OCI-LY7 (cell line): ENCODE measurements at regions not wholly inside any gene's neighbourhood (a gene's known extent, or its start where the extent isn't known, plus 50 kb on each side); places are given as distances from the start of the nearest gene placed in this dataset.

Experiments
- BruUV-seq: library from RNA; stranded (reverse); fragments of 400-500 nt; replicated peaks from 2 replicates; lab custom pipeline; 2021; lab: Mats Ljungman, UMichigan
- CTCF ChIA-PET: fragments of 300-600 bp; sonication (Branson Sonifier 250); formaldehyde crosslinking; loops from one replicate; lab custom pipeline; 2022; ENCODE audit warnings: antibody characterized with exemption; ENCODE audit not compliant: unreplicated experiment; lab: Charles Lee
- POLR2A ChIA-PET: fragments of 300-600 bp; sonication (Branson Sonifier 250); formaldehyde crosslinking; loops from one replicate; lab custom pipeline; 2022; ENCODE audit warnings: antibody characterized with exemption; lab: Charles Lee
- DNase-seq: peaks from one replicate; pipeline ENCODE4 v3.0.0-alpha.2; 2015; ENCODE audit warnings: low spot score
- H2AFZ ChIP-seq: fragments of 200-600 bp; sonication (generic), shearing (Covaris generic); 2 replicates; pipeline ENCODE4 v1.6.1; 2014; ENCODE audit warnings: mild to moderate bottlenecking, antibody characterized with exemption, low read length, moderate library complexity
- H3K27ac ChIP-seq: fragments of 200-600 bp; sonication (generic); 2 replicates; pipeline ENCODE4 v1.5.1; 2014; ENCODE audit warnings: mixed run types, low read depth, mild to moderate bottlenecking, moderate library complexity, low read length, inconsistent platforms; ENCODE audit not compliant: poor library complexity, severe bottlenecking
- H3K36me3 ChIP-seq: fragments of 200-600 bp; sonication (generic); 2 replicates; pipeline ENCODE4 v1.6.1; 2014; ENCODE audit warnings: mild to moderate bottlenecking, antibody characterized with exemption, low read length, moderate library complexity, mixed read lengths; ENCODE audit not compliant: insufficient read depth
- H3K4me1 ChIP-seq: fragments of 200-600 bp; sonication (generic); 2 replicates; pipeline ENCODE4 v1.5.1; 2014; ENCODE audit warnings: mild to moderate bottlenecking, low read length; ENCODE audit not compliant: insufficient read depth, poor library complexity, severe bottlenecking
- H3K4me2 ChIP-seq: fragments of 200-600 bp; sonication (generic); 2 replicates; pipeline ENCODE4 v1.6.1; 2014; ENCODE audit warnings: mild to moderate bottlenecking, low read length
- H3K4me3 ChIP-seq: fragments of 200-600 bp; sonication (generic); 2 replicates; pipeline ENCODE4 v1.5.1; 2014; ENCODE audit warnings: mild to moderate bottlenecking, low read depth, low read length; ENCODE audit not compliant: poor library complexity, severe bottlenecking
- H3K79me2 ChIP-seq: fragments of 200-600 bp; sonication (generic); 2 replicates; pipeline ENCODE4 v1.6.1; 2016; ENCODE audit warnings: low read depth, mild to moderate bottlenecking, low read length, moderate library complexity, mixed read lengths; ENCODE audit not compliant: insufficient read depth
- H3K9me2 ChIP-seq: fragments of 200-600 bp; sonication (generic); 2 replicates; pipeline ENCODE4 v1.6.1; 2016; ENCODE audit warnings: mild to moderate bottlenecking, low read length, mixed read lengths; ENCODE audit not compliant: insufficient read depth
- H3K9me3 ChIP-seq: fragments of 200-600 bp; sonication (generic); 2 replicates; pipeline ENCODE4 v1.6.1; 2014; ENCODE audit warnings: mild to moderate bottlenecking, mixed run types, low read length, mixed read lengths
- H4K20me1 ChIP-seq: fragments of 200-600 bp; sonication (generic); 2 replicates; pipeline ENCODE4 v1.6.1; 2014; ENCODE audit warnings: mild to moderate bottlenecking, antibody characterized with exemption, low read length, moderate library complexity, mixed read lengths; ENCODE audit not compliant: insufficient read depth
- EZH2phosphoT487 ChIP-seq: fragments of 200-600 bp; sonication (generic); IDR thresholded peaks from 2 replicates; pipeline ENCODE4 v1.6.1; 2018; ENCODE audit warnings: low read depth, borderline replicate concordance, mild to moderate bottlenecking, mixed run types, antibody characterized with exemption, low read length, moderate library complexity, mixed read lengths
- intact Hi-C: fragments of 100-400 bp; cut with micrococcal nuclease; formaldehyde crosslinking; loops from one replicate; pipeline ENCODE4 v1.10.0; 2022; ENCODE audit not compliant: unreplicated experiment
- TF ChIP-seq, protein P1 (sequence below): fragments of 200-600 bp; sonication (generic); conservative IDR thresholded peaks from 2 replicates; pipeline ENCODE4 v1.5.1; 2014; ENCODE audit warnings: mild to moderate bottlenecking, antibody characterized with exemption, low read length, moderate library complexity, mixed read lengths

DNA sequence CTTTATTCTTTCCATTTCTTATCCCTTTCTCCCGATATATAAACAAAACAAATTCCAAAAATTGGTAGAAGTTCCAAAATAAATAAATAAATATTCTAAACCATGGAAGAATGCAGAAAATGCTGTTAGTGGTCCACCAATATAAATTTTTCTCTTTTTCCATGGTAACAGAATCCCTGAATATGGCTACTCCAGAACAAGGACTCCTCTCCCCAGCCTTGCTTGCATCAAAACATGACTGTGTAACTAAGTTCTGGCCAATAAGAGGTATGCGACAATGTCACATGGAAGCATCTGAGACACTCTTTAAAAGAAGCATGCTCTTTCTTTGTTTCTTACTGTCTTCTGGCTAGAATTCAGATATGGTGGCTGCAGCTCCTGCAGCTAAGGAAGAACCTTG lies 325.1 kb upstream of the TANK start:
- Histone ChIP-seq H3K27ac (no peak overlapping the region), H3K4me1 (no peaks in the 10 kb centered on the region), H3K79me2 (no peaks in the 10 kb centered on the region), H3K4me3 (no peak overlapping the region), H3K36me3 (no peaks in the 10 kb centered on the region), H3K4me2 (no peak overlapping the region), H2AFZ (no peak overlapping the region), H4K20me1 (no peaks in the 10 kb centered on the region), H3K9me3 (no peaks in the 10 kb centered on the region), H3K9me2 (no peaks in the 10 kb centered on the region)
- BruUV-seq: no TSS peak
- no peak for TF ChIP-seq EZH2phosphoT487
- intact Hi-C loops: no loop called here
- ChIA-PET POLR2A (no interaction called here), CTCF (no interaction called here)
- no peak for DNase-seq

DNA sequence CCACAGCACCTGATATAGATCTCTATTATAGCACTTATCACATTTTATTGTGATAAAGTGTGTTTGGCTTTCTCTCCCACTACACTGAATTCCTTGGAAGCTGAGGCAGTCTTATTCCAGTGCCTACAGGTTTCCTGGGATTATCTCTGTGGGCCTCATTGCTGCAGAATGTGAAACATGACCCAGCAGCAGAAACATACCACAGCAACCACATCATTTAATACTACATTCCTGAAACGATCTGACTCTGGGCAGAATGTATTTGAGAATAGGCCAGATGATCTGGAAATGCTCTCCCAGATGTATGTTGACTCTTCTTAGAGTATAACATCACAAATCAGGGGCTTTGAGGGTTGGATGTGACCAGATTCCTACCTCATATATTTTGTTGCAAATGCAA lies 323.5 kb upstream of the TANK start:
- H3K9me3 ChIP-seq: no peaks in the 10 kb centered on the region
- no peaks in the 10 kb centered on the region for H3K36me3 ChIP-seq
- no peaks in the 10 kb centered on the region for H3K9me2 ChIP-seq
- ChIA-PET POLR2A (no interaction called here), CTCF (no interaction called here)
- H3K27ac ChIP-seq: no peak overlapping the region
- TF ChIP-seq, protein P1, sequence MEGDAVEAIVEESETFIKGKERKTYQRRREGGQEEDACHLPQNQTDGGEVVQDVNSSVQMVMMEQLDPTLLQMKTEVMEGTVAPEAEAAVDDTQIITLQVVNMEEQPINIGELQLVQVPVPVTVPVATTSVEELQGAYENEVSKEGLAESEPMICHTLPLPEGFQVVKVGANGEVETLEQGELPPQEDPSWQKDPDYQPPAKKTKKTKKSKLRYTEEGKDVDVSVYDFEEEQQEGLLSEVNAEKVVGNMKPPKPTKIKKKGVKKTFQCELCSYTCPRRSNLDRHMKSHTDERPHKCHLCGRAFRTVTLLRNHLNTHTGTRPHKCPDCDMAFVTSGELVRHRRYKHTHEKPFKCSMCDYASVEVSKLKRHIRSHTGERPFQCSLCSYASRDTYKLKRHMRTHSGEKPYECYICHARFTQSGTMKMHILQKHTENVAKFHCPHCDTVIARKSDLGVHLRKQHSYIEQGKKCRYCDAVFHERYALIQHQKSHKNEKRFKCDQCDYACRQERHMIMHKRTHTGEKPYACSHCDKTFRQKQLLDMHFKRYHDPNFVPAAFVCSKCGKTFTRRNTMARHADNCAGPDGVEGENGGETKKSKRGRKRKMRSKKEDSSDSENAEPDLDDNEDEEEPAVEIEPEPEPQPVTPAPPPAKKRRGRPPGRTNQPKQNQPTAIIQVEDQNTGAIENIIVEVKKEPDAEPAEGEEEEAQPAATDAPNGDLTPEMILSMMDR: no peak
- no peak for TF ChIP-seq EZH2phosphoT487
- DNase-seq: no peak
- H3K4me3 ChIP-seq: no peak overlapping the region
- H2AFZ ChIP-seq: no peak overlapping the region
- no peak overlapping the region for H3K4me2 ChIP-seq
- no TSS peak for BruUV-seq
- no peaks in the 10 kb centered on the region for H3K4me1 ChIP-seq
- intact Hi-C loops: no loop called here
- H3K79me2 ChIP-seq: no peaks in the 10 kb centered on the region
- no peaks in the 10 kb centered on the region for H4K20me1 ChIP-seq

DNA sequence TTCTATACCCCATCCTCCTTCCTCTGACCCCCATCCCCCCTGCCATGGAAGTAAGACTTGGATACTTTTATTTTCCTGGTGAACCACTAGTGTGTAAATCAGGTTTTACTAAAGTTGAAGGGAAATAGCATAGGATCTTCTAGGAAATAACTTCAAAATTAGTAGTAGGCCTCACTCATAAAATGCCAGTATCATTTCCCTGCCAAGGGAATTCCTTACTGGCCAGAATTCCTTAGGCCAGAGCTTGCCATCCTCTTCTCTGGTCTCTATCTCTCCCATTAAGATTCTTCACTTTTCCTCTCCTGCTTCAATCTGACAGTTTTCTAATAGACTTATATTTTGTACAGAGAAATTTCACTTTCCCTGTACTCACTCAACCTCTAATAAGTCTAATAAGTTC lies 322.8 kb upstream of the TANK start:
- H3K9me3 ChIP-seq: no peaks in the 10 kb centered on the region
- BruUV-seq: no TSS peak
- POLR2A ChIA-PET: interaction anchor here (0.5 kb wide), 1 partner anchor 316 kb away, joined by 3 read pairs; no protein-coding TSS in a partner anchor

More for the DNA sequence above, 322.8 kb upstream of the TANK start:
- DNase-seq: no peak
- no peaks in the 10 kb centered on the region for H3K79me2 ChIP-seq
- no peak for TF ChIP-seq EZH2phosphoT487
- TF ChIP-seq, protein P1: no peak
- no peaks in the 10 kb centered on the region for H3K4me1 ChIP-seq
- CTCF ChIA-PET: interaction anchor here (0.6 kb wide), 1 partner anchor 518 kb away, joined by 5 read pairs; no protein-coding TSS in a partner anchor
- H3K4me3 ChIP-seq: no peak overlapping the region
- intact Hi-C loops: no loop called here
- H2AFZ ChIP-seq: no peak overlapping the region
- H3K9me2 ChIP-seq: no peaks in the 10 kb centered on the region
- no peaks in the 10 kb centered on the region for H4K20me1 ChIP-seq
- H3K36me3 ChIP-seq: no peaks in the 10 kb centered on the region
- no peak overlapping the region for H3K27ac ChIP-seq
- no peak overlapping the region for H3K4me2 ChIP-seq
